ENCODE measurements at regions not wholly inside any gene's neighbourhood (a gene's known extent, or its start where the extent isn't known, plus 50 kb on each side); places are given as distances from the start of the nearest gene placed in this dataset.

- TF ChIP-seq CTCF (conservative IDR thresholded peaks at IDR 0.05; ENCODE audit: low read length) (no peak), EZH2phosphoT487 (IDR thresholded peaks at IDR 0.05; ENCODE audit: borderline replicate concordance, low read depth, low read length) (no peak)
Measured at GRCh38 chr5:105259581-105260217, 1697.1 kb upstream of the NUDT12 start.
